GM18867 (cell line): ENCODE measurements at regions not wholly inside any gene's neighbourhood (a gene's known extent, or its start where the extent isn't known, plus 50 kb on each side); places are given as distances from the start of the nearest gene placed in this dataset.
"Not testable (repeated sequence)": the region's sequence is repeated elsewhere in the genome, so short reads cannot be mapped to it uniquely, and the experiment has no call there.

Source experiments
- ATAC-seq: cut with Tn5 transposase; IDR thresholded peaks from one replicate; pipeline ENCODE4 v1.9.1; 2021; ENCODE audit warnings: mild to moderate bottlenecking, moderate library complexity; ENCODE audit not compliant: unreplicated experiment

DNA sequence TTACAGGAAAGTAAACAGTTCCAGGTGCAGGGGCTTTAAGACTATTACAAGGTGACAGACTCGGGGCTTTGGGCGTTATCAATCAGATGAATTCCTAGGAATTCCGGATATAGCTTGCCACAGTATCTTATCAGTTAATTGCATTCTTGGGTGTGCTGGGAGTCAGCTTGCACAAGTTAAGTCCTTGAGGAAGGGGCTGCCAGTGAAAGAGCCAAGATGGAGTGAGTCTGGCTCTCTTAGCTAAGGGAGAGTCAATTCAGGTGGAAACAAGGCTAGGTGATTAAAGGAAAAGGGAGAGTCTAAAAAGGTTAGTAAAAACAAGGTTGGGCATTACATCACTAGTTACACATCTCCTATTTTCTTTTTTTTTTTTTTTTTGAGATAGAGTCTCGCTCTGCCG, 199.8 kb upstream of the PRSS16 start:
- not testable (repeated sequence) for ATAC-seq

GRCh38 chr6:27049863-27050781, 197.4 kb upstream of the PRSS16 start:
- ATAC-seq, result no peak

GRCh38 chr6:27052082-27052730, 195.3 kb upstream of the PRSS16 start:
- ATAC-seq, result not testable (repeated sequence)

DNA sequence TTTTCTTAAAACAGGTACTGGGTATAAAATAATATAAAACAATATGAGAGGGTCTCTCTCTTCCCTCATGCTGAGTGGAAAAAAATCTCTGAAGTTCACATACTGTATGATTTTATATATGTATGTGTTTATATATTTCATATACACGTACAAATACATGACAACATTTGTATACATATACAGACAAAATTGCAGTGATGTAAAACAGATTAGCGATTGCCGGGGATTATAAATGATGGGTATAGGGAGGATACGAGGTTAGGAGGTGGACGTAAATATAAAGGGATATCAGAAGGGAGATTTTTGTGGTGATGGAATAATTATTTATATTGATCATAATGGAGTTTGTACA, 194.8 kb upstream of the PRSS16 start:
- no peak for ATAC-seq

DNA sequence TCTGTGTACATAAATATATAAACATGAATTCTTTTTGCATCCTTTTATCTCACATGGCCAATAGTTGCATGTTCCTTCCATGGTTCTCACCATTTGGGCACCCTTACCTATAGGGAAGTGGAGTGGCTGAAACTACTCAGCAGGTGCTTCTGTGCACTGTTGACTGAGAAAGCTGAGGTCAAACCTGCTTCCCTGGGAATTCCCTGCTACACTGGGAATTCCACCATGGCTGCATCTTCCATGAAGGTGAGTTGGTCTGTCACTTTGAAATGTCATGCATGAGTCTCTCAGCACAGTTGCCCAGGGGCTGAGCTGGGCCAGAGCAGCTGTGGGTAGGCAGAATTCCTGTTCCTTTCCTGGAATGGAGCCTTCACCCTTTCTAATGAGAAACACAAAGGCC, 193.8 kb upstream of the PRSS16 start:
- ATAC-seq, result no peak

DNA sequence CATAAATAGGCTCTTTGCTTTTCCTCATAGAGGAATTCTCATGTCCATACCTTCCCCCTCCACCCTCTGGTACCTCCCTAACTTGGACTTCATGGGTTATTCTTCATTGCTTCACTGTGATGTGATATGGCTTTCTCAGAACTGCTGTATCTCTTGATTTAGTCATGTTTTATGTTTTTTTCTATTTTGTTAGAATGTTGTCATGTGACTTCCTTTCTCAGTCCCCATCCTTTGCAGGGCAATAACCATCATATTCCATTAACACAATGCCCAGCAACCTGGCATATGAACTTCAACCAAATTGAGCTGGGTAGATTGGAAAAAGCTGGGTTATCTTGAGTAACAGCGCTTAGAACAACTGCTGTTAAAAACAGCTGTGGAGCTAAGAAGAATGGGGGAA, 190.9 kb upstream of the PRSS16 start:
- ATAC-seq, result no peak

DNA sequence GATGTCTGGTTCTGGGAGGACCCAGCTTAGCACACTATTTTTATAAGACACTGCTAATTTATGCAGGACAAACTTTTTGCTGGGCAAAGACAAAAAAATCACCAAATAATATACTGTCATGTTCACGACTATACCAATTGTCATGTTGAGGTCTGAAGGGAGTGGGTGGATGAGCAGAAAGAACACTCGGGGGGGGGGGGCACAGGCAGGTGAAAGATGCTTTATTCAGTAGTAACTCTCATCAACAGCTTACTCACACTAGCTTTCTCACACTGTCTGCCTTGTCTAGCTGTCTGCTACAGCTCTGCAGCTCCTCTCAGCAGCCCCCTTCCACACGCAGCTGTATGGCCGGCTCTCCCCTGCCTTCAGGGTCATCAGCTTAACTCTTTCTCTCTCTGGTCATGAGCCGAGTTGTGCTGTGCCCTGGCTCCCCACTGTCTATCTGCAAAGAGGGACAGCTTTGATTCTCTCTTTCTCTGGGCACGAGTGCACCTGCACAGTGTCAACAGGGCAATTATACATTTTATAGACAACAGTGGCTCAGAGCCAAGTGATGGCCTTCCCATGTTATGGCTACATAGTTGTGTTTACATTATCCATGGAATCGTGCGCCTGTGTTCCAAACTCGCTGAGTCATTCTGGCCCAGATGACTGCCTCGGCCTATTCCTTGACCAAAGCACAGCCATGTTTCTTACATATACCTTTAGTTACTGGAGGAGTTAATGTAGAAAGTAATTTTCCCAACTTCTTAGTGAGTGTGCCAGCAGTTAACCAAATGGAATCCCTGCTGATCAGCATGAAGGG, 187.7 kb upstream of the PRSS16 start:
- ATAC-seq, result no peak

- no peak for ATAC-seq
Observed at GRCh38 chr6:27061235-27061993, 186.1 kb upstream of the PRSS16 start.

DNA sequence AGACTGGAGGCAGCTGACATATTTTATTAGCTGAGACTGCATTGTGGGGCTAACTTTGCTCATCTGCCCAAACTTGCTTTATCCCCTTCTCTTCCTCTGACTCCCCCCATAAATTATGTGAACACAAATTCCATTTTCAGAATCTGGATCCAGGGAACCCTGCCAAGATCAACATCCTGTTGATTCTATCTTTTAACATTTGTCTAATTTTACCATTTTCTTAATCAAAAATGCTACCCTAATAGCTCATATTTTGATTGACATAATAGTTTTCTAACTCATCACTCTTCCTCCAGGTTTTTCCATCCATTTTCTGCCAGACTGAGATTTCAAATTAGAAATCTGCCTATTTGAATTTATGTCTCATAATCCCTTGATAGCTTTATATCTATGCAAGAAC, 184.7 kb upstream of the PRSS16 start:
- no peak for ATAC-seq

GRCh38 chr6:27065183-27065582, 182.3 kb upstream of the PRSS16 start:
- ATAC-seq, result no peak

- ATAC-seq, result no peak
Observed at GRCh38 chr6:27066381-27066780, 181.1 kb upstream of the PRSS16 start.

GRCh38 chr6:27066802-27067201, 180.7 kb upstream of the PRSS16 start:
- ATAC-seq, result no peak

GRCh38 chr6:27073441-27073840, 174.1 kb upstream of the PRSS16 start:
- ATAC-seq, result no peak

- no peak for ATAC-seq
Observed at GRCh38 chr6:27076116-27076515, 171.4 kb upstream of the PRSS16 start.

- ATAC-seq, result peak; percentile 92
Observed at GRCh38 chr6:27078734-27079357, 168.7 kb upstream of the PRSS16 start.

- no peak for ATAC-seq
Observed at GRCh38 chr6:27081188-27081587, 166.3 kb upstream of the PRSS16 start.

DNA sequence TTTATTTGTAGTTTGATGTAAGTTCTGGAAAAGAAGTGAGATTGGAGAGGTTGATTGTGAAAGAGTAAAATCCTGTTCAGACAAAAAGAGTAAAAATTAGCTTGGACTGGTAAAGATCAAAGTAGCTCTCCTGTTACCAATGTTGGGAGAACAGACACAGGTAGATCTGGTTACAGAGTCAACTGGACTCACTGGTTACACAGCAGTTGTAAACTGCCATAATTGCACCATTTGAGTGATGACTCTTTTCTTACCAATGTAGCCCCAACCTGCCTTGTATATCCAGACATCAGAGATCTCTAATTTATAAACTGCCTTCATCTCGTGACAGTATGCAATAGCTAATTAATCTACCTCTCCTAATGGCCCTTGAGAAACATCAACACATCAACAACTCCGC, 165.6 kb upstream of the PRSS16 start:
- no peak for ATAC-seq

GRCh38 chr6:27088068-27088467, 159.4 kb upstream of the PRSS16 start:
- ATAC-seq, result no peak

DNA sequence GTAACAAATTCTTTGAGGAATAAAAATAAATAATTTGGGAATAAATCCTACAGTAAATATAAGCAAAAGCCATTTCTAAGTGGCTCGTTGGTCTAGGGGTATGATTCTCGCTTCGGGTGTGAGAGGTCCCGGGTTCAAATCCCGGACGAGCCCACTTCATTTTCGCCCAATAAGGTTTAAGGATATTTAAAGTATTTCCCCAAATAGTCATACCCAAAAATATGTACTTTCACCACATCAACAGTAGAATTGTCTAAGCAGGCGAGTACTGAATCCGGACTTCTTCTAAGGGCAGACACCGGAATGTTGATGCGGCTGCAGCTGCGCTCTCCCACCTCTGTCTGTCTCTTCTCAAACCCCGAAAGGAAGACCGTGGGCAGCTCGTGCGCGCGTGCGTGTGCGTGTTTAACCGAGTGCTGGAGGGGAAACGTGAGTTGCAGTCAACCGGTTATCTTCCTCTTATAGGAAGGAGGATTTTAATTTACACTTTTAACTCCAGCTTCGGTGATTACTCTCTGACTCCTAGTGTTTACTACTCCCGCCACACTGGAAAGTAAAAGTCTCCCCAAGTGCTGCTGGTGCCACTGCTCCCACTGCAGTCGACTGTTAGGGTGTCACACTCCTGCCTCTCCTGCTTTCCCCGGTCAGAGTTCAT, 155.7 kb upstream of the PRSS16 start:
- peak; percentile 62 for ATAC-seq

DNA sequence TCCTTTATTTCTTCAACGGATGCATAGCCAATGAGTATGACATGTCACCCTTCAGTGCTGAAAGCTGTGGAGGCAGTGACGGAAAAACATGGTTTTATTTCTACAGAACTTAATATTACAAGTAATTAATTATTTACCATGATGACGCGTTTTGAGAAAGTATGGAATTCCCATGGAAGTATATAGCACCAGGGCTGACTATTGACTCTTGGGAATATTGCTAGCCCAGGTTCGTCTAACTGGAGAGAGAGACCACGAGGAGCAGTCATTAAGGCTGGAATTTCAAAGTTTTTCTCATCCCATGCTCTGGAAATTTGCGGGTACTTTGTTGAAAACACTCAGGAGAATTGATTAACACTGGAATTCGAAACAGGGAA, 155.2 kb upstream of the PRSS16 start:
- ATAC-seq, result no peak
